Right lobe of liver (tissue), 4 donors: ENCODE measurements at regions not wholly inside any gene's neighbourhood (a gene's known extent, or its start where the extent isn't known, plus 50 kb on each side); places are given as distances from the start of the nearest gene placed in this dataset.

Source experiments
- POLR2A ChIP-seq: fragments of 450-650 bp; IDR thresholded peaks from one replicate; pipeline ENCODE4 v1.6.1; 2017; ENCODE audit warnings: antibody characterized with exemption, mild to moderate bottlenecking
- TF ChIP-seq, protein P1 (sequence below), 4 donors: fragments of 200-600 bp in 3 of 4; fragments of 450-650 bp in 1 of 4; IDR thresholded peaks; one replicate each; pipeline versions ENCODE4 v1.5.1 to v1.8.0; 2016 to 2022; ENCODE audit warnings: antibody characterized with exemption in 4 of 4, mild to moderate bottlenecking in 2 of 4
- donor health status: DM: no; HTN: no; CAD: no.
- donor health status: DM: no; HTN: no; CAD: no.
- donor health status: DM: no; HTN: yes; CAD: no.

DNA sequence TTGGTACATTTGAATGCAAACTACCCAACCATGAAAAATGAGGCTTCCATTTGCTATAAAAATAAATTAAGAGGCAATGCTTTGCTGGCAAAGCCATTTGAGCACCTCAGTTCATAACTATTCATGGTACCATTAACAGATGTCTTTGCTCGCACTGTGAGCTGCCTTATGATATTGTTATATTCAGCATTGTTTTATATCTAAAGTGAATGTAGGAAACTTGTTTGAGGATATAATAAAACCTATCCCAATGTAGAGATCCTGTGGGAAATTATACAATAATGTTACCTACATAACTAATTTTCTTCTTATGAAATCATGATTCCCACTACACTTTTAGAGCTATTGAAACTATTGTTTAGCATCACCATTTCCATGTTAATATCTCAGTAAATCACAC lies 125.2 kb upstream of the TRAM1L1 start:
- TF ChIP-seq, protein P1, sequence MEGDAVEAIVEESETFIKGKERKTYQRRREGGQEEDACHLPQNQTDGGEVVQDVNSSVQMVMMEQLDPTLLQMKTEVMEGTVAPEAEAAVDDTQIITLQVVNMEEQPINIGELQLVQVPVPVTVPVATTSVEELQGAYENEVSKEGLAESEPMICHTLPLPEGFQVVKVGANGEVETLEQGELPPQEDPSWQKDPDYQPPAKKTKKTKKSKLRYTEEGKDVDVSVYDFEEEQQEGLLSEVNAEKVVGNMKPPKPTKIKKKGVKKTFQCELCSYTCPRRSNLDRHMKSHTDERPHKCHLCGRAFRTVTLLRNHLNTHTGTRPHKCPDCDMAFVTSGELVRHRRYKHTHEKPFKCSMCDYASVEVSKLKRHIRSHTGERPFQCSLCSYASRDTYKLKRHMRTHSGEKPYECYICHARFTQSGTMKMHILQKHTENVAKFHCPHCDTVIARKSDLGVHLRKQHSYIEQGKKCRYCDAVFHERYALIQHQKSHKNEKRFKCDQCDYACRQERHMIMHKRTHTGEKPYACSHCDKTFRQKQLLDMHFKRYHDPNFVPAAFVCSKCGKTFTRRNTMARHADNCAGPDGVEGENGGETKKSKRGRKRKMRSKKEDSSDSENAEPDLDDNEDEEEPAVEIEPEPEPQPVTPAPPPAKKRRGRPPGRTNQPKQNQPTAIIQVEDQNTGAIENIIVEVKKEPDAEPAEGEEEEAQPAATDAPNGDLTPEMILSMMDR (IDR thresholded peaks at IDR 0.05), result no peak
- no peak for TF ChIP-seq POLR2A
